Glutamatergic neuron (in vitro differentiated cells): ENCODE measurements at regions not wholly inside any gene's neighbourhood (a gene's known extent, or its start where the extent isn't known, plus 50 kb on each side); places are given as distances from the start of the nearest gene placed in this dataset.

Experiments
- DNase-seq: peaks from one replicate; pipeline ENCODE4 v3.0.0; 2022
- H3K27ac Mint-ChIP-seq: one replicate; pipeline ENCODE4 v1.8.0; 2020; ENCODE audit warnings: mild to moderate bottlenecking, mixed read lengths, inconsistent platforms; ENCODE audit not compliant: unreplicated experiment
- H3K27me3 Mint-ChIP-seq: one replicate; pipeline ENCODE4 v1.8.0; 2020; ENCODE audit warnings: mild to moderate bottlenecking, moderate library complexity, mixed read lengths, inconsistent platforms; ENCODE audit not compliant: unreplicated experiment
- H3K36me3 Mint-ChIP-seq: one replicate; pipeline ENCODE4 v1.8.0; 2020; ENCODE audit warnings: mild to moderate bottlenecking, mixed read lengths, inconsistent platforms; ENCODE audit not compliant: unreplicated experiment
- H3K4me1 Mint-ChIP-seq: one replicate; pipeline ENCODE4 v1.8.0; 2020; ENCODE audit warnings: mild to moderate bottlenecking, low read depth, mixed read lengths, inconsistent platforms; ENCODE audit not compliant: unreplicated experiment
- H3K4me3 Mint-ChIP-seq: one replicate; pipeline ENCODE4 v1.8.0; 2020; ENCODE audit warnings: mild to moderate bottlenecking, mixed read lengths, inconsistent platforms; ENCODE audit not compliant: unreplicated experiment
- H3K9me3 Mint-ChIP-seq: one replicate; pipeline ENCODE4 v1.8.0; 2020; ENCODE audit warnings: mild to moderate bottlenecking, moderate library complexity, mixed read lengths, inconsistent platforms; ENCODE audit not compliant: unreplicated experiment
- CTCF ChIP-seq: fragments of 200-600 bp; sonication (generic); IDR thresholded peaks from one replicate; pipeline ENCODE4 v1.5.0; 2021; ENCODE audit not compliant: partially characterized antibody, unreplicated experiment

GRCh38 chr3:157871838-157872460 lies 234.3 kb downstream of the SHOX2 start:
- TF ChIP-seq CTCF = no peak
- H3K4me3 Mint-ChIP-seq = no peak overlapping the region
- H3K27me3 Mint-ChIP-seq = no peaks in the 10 kb centered on the region
- no peaks in the 10 kb centered on the region for H3K9me3 Mint-ChIP-seq
- no peaks in the 10 kb centered on the region for H3K36me3 Mint-ChIP-seq
- no peaks in the 10 kb centered on the region for H3K4me1 Mint-ChIP-seq
- no peak for DNase-seq
- no peak overlapping the region for H3K27ac Mint-ChIP-seq

- Mint-ChIP-seq H3K27me3 (no peaks in the 10 kb centered on the region), H3K9me3 (no peaks in the 10 kb centered on the region), H3K27ac (no peak overlapping the region), H3K4me3 (no peak overlapping the region), H3K4me1 (no peaks in the 10 kb centered on the region), H3K36me3 (no peaks in the 10 kb centered on the region)
- DNase-seq = no peak
- TF ChIP-seq CTCF = no peak
Observed at GRCh38 chr3:157871248-157871647, 235.0 kb downstream of the SHOX2 start.

GRCh38 chr3:157868946-157869345 lies 237.3 kb downstream of the SHOX2 start:
- H3K27me3 Mint-ChIP-seq = no peaks in the 10 kb centered on the region
- no peaks in the 10 kb centered on the region for H3K9me3 Mint-ChIP-seq
- DNase-seq = no peak
- H3K4me1 Mint-ChIP-seq = peaks cover 7% of the 10 kb centered on the region
- no peak overlapping the region for H3K4me3 Mint-ChIP-seq
- no peaks in the 10 kb centered on the region for H3K36me3 Mint-ChIP-seq
- no peak for TF ChIP-seq CTCF
- H3K27ac Mint-ChIP-seq = no peak overlapping the region

GRCh38 chr3:157868196-157868595 lies 238.0 kb downstream of the SHOX2 start:
- H3K4me3 Mint-ChIP-seq = no peak overlapping the region
- H3K27ac Mint-ChIP-seq = no peak overlapping the region
- no peaks in the 10 kb centered on the region for H3K27me3 Mint-ChIP-seq

More at GRCh38 chr3:157868196-157868595, 238.0 kb downstream of the SHOX2 start:
- Mint-ChIP-seq H3K9me3 (no peaks in the 10 kb centered on the region), H3K4me1 (peaks cover 7% of the 10 kb centered on the region), H3K36me3 (no peaks in the 10 kb centered on the region)
- no peak for TF ChIP-seq CTCF
- no peak for DNase-seq
